ENCODE measurements at regions not wholly inside any gene's neighbourhood (a gene's known extent, or its start where the extent isn't known, plus 50 kb on each side); places are given as distances from the start of the nearest gene placed in this dataset.
"Not testable (repeated sequence)": the region's sequence is repeated elsewhere in the genome, so short reads cannot be mapped to it uniquely, and the experiment has no call there.

GRCh38 chr18:79590191-79591031 is 89.2 kb upstream of the CTDP1 start:
- 67 to 77% (median 71%) methylated on average over 17 to 31 of the region's 31 CpGs for WGBS, 4 donors
- intact Hi-C loops (cut with DNase I): no loop called here
- H3K27ac ChIP-seq: peak overlapping the region in 2 of 12 donors; percentile 21 to 74
- no peaks in the 10 kb centered on the region for H3K27me3 ChIP-seq
- H3K36me3 ChIP-seq: no peaks in the 10 kb centered on the region
- peaks cover 0 to 28% (median 0%) of the 10 kb centered on the region in 12 donors for H3K9me3 ChIP-seq
- ATAC-seq (peak in 3 of 4 donors; percentile 0 to 17 (median 14)), DNase-seq (peak in 3 of 5 donors; percentile 29 to 51 (median 49))
- peaks cover 0 to 35% (median 11%) of the 10 kb centered on the region in 12 donors for H3K4me1 ChIP-seq
- TF ChIP-seq POLR2A (IDR thresholded peaks at IDR 0.05) (no peak), CTCF (IDR thresholded peaks at IDR 0.05) (no peak)
- no peak overlapping the region for H3K4me3 ChIP-seq

GRCh38 chr18:79591032-79591308 is 88.6 kb upstream of the CTDP1 start:
- intact Hi-C loops (cut with DNase I): no loop called here
- DNase-seq (no peak), ATAC-seq (no peak)
- Histone ChIP-seq H3K9me3 (peaks cover 0 to 28% (median 0%) of the 10 kb centered on the region in 12 donors), H3K27ac (no peak overlapping the region), H3K4me3 (no peak overlapping the region), H3K36me3 (no peaks in the 10 kb centered on the region), H3K27me3 (peaks cover 0 to 4% (median 0%) of the 10 kb centered on the region in 9 donors), H3K4me1 (peaks cover 0 to 35% (median 11%) of the 10 kb centered on the region in 12 donors)
- WGBS, 4 donors: 75 to 86% (median 85%) methylated on average over 4 of the region's 4 CpGs
- TF ChIP-seq CTCF (IDR thresholded peaks at IDR 0.05): no peak
- no peak for TF ChIP-seq POLR2A (IDR thresholded peaks at IDR 0.05)

GRCh38 chr18:79592684-79593083 is 86.9 kb upstream of the CTDP1 start:
- Histone ChIP-seq H3K27me3 (peaks cover 0 to 11% (median 0%) of the 10 kb centered on the region in 9 donors), H3K9me3 (peaks cover 0 to 28% (median 0%) of the 10 kb centered on the region in 12 donors), H3K4me1 (peaks cover 0 to 32% (median 11%) of the 10 kb centered on the region in 12 donors)
- WGBS, 4 donors: 81 to 88% (median 83%) methylated on average over 3 of the region's 3 CpGs
- H3K36me3 ChIP-seq; ATAC-seq; H3K27ac ChIP-seq; DNase-seq; intact Hi-C loops (cut with DNase I); H3K4me3 ChIP-seq: not testable (repeated sequence)

GRCh38 chr18:79595876-79596374 is 83.7 kb upstream of the CTDP1 start:
- DNase-seq: peak in 3 of 5 donors; percentile 1 to 23 (median 14)
- intact Hi-C loops (cut with DNase I): no loop called here
- ATAC-seq: no peak
- no peak overlapping the region for H3K4me3 ChIP-seq
- H3K36me3 ChIP-seq: no peaks in the 10 kb centered on the region
- H3K27me3 ChIP-seq: peaks cover 0 to 11% (median 0%) of the 10 kb centered on the region in 9 donors
- peaks cover 0 to 28% (median 0%) of the 10 kb centered on the region in 12 donors for H3K9me3 ChIP-seq
- TF ChIP-seq POLR2A (IDR thresholded peaks at IDR 0.05) (no peak), CTCF (IDR thresholded peaks at IDR 0.05) (no peak)
- peaks cover 0 to under 1% (median 0%) of the 10 kb centered on the region in 12 donors for H3K4me1 ChIP-seq
- no peak overlapping the region for H3K27ac ChIP-seq
- 72 to 80% (median 76%) methylated on average over 22 of the region's 22 CpGs for whole genome bisulfite sequencing, 4 donors
